HFF-Myc (cell line): ENCODE measurements at regions not wholly inside any gene's neighbourhood (a gene's known extent, or its start where the extent isn't known, plus 50 kb on each side); places are given as distances from the start of the nearest gene placed in this dataset.

Experiments used
- DNase-seq: peaks from one replicate; pipeline ENCODE4 v3.0.0-alpha.2; 2011; ENCODE audit warnings: low read depth; ENCODE audit errors: extremely low read depth
- H3K4me3 ChIP-seq: replicated peaks from 2 replicates; pipeline ENCODE4 v1.5.1; 2011; ENCODE audit warnings: low read depth, mild to moderate bottlenecking, control low read depth, low read length
- CTCF ChIP-seq: IDR thresholded peaks from 2 replicates; pipeline ENCODE4 v1.5.1; 2012; ENCODE audit warnings: mild to moderate bottlenecking, low read depth, low read length, control low read depth; ENCODE audit errors: missing control alignments

DNA sequence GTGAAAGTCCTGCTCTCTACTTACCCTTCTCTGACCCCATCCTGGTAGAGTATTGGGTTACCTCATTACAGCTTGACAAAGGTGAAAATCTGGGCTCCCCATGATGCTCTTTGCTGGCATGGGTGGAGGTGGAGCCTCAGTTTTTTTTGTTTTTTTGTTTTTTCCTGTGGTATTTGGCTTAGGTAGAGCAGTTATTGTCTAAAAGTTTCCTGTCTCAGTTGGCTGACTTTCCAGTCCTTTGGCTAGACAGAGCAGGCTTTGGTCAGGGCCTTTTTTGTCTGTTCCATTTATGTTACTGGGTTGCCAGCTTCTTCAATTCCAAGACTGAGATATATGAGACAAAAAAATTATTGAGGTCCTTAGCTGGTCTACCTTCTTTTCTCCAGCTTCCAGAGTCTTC, 163.4 kb downstream of the GALC start:
- no peak for DNase-seq
- no peak for TF ChIP-seq CTCF

GRCh38 chr14:87824266-87824665, 168.7 kb downstream of the GALC start:
- DNase-seq, result peak; percentile 42
- no peak overlapping the region for H3K4me3 ChIP-seq
- TF ChIP-seq CTCF, result no peak

More for the DNA sequence above, 163.4 kb downstream of the GALC start:
- no peak overlapping the region for H3K4me3 ChIP-seq

DNA sequence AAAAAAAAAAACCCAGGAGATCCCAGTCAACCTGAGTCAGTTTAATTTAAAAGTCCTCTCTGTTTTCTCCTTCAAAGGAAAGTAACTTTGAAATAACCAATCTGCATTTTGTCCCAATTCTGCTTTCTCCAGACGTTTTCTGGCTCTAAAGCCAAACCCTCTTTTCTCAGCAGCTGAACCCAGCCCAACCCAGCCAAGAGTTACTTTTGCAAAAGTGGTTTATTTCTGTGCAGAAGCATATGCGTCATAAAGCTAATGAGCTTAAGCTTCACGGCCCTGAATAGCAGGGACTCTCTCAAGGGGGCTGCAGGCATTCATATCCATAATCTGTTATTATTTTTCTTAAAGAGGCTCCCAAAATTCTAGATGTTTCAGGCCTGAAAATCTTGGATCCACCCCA, 176.6 kb downstream of the GALC start:
- TF ChIP-seq CTCF, result no peak
- no peak overlapping the region for H3K4me3 ChIP-seq
- DNase-seq, result no peak

DNA sequence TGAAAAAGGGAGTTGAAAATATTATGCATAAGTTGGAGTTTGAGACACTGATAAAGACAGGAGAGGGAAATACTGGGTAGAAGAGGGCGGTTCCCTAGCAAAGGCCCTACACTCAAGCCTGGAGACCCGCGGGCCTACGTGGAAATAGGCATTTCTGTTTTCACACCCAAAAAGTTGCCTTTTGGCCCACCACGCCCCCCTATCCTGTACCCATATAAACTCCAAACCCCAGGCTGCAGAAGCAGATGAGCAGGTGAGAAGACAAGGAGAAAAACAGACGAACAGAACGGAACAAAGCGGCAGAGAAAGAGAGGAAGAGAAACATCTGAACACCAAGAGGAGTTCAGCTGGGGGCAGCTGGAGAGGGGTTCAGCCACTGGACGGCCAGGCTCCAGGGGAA, 177.9 kb downstream of the GALC start:
- H3K4me3 ChIP-seq, result no peak overlapping the region

DNA sequence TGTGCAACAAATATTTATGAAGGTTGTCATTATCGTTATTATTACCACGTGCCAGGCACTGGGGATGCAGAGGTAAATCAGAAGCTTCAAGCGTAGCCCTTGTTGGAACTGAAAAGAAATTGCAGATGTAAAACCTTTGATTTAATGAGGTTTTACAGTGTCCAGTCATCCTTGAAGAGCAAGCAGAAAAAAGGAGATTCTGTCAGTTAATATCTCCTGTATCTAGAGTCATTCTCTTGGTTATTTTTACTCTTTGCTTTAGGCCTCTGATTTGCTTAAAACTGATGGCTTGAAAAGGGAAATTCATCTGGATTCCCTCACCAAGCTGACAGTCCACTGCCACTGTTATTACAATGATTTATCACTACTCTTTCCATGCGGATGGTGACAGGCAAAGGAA, 179.3 kb downstream of the GALC start:
- H3K4me3 ChIP-seq, result no peak overlapping the region
- no peak for TF ChIP-seq CTCF
- DNase-seq, result no peak

More for the DNA sequence above, 177.9 kb downstream of the GALC start:
- TF ChIP-seq CTCF, result no peak
- no peak for DNase-seq

- no peak for DNase-seq
- H3K4me3 ChIP-seq, result no peak overlapping the region
These were observed 179.8 kb downstream of the GALC start for GRCh38 chr14:87813211-87813610.

More at GRCh38 chr14:87813211-87813610, 179.8 kb downstream of the GALC start:
- TF ChIP-seq CTCF, result no peak
